HEK293T (cell line): ENCODE measurements at regions not wholly inside any gene's neighbourhood (a gene's known extent, or its start where the extent isn't known, plus 50 kb on each side); places are given as distances from the start of the nearest gene placed in this dataset.

ENCODE experiments used
- BHLHE40 ChIP-seq: fragments of 450-650 bp; IDR thresholded peaks from 2 replicates; pipeline ENCODE4 v1.6.1; 2016; ENCODE audit warnings: mild to moderate bottlenecking, moderate library complexity, borderline replicate concordance
- ELF4 ChIP-seq: fragments of 450-650 bp; IDR thresholded peaks from 2 replicates; pipeline ENCODE4 v1.6.1; 2017; ENCODE audit warnings: antibody characterized with exemption
- FOXA1 ChIP-seq: fragments of 450-650 bp; IDR thresholded peaks from 2 replicates; pipeline ENCODE4 v1.6.1; 2016; ENCODE audit warnings: mild to moderate bottlenecking
- FOXK2 ChIP-seq: fragments of 450-650 bp; IDR thresholded peaks from 2 replicates; pipeline ENCODE4 v1.6.1; 2016; ENCODE audit warnings: mild to moderate bottlenecking
- LEF1 ChIP-seq: fragments of 450-650 bp; IDR thresholded peaks from 2 replicates; pipeline ENCODE4 v1.6.1; 2017; ENCODE audit warnings: mild to moderate bottlenecking, borderline replicate concordance
- NFRKB ChIP-seq: fragments of 450-650 bp; IDR thresholded peaks from 2 replicates; pipeline ENCODE4 v1.6.1; 2016; ENCODE audit warnings: mild to moderate bottlenecking, moderate library complexity
- PKNOX1 ChIP-seq: fragments of 450-650 bp; IDR thresholded peaks from 2 replicates; pipeline ENCODE4 v1.6.1; 2016
- SP1 ChIP-seq: fragments of 450-650 bp; IDR thresholded peaks from 2 replicates; pipeline ENCODE4 v1.6.1; 2017

GRCh38 chr7:55310287-55311025, 54.7 kb upstream of the LANCL2 start:
- TF ChIP-seq NFRKB (no peak), FOXA1 (no peak), SP1 (no peak), LEF1 (no peak), BHLHE40 (no peak), FOXK2 (no peak), PKNOX1 (no peak), ELF4 (no peak)
